ENCODE measurements at regions not wholly inside any gene's neighbourhood (a gene's known extent, or its start where the extent isn't known, plus 50 kb on each side); places are given as distances from the start of the nearest gene placed in this dataset.
A peak's percentile ranks its signal among the peaks of the same experiment; 100 is the strongest.

DNA sequence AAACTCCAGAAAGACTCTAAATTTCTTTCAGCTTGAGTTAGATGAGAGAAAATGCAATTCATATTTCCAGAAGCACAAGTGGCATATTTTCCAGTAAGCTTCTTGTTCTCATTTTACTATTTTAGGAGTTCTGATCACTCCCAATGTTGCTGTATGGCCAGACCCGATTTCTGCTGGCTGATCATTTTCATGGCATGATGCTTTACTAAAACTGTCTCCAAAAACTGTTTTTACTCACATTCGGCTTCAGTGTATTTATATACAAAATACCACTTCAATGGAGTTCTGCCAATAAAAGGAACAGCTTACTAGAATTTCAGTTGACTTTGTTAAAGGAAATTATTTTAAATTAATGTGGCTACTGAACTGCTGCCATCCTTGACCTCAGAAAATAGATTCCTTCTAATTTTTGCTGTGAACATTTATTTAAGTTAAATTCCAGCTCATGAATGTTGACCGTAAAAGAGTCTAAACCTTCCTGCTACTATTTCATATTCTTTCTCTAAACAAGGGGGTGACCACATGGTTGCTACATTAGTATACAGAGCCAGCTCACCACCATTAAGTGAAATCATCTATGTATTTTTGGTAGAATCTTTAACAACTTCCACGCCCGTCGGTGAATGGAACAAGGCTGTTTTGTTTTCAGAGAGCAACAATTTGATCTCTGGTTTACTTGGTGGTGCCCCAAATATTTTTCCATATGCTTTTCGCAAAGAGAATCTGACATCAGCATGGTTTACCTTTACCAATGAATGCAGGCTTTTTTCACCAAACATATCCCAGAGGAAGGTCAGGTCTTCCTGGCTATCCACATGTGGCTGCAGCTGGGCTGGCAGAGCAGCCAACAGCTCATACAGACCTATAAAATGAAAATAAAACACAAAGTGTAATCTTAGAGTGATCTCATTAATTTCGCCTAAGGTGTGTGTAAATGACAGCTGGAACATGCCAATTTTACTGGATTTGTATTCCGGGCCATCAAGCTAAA is 101.2 kb downstream of the MPP7 start:
- no peak overlapping the region for H3K4me3 ChIP-seq
- WGBS, 5 donors = 70 to 80% (median 76%) methylated on average over 9 of the region's 9 CpGs
- intact Hi-C loops (cut with DNase I; ENCODE audit: low total_unique reads) = no loop called here
- peak overlapping the region in 2 of 5 donors; percentile 14 to 24 for H3K27ac ChIP-seq
- no peaks in the 10 kb centered on the region for H3K9me3 ChIP-seq
- no peaks in the 10 kb centered on the region for H3K36me3 ChIP-seq
- TF ChIP-seq POLR2AphosphoS5 (IDR thresholded peaks at IDR 0.05) (no peak), POLR2A (IDR thresholded peaks at IDR 0.05) (no peak), EP300 (IDR thresholded peaks at IDR 0.05) (no peak), CTCF (IDR thresholded peaks at IDR 0.05) (no peak)
- H3K4me1 ChIP-seq = peaks cover 0 to 22% (median 3%) of the 10 kb centered on the region in 4 donors
- no peak for DNase-seq
- no peaks in the 10 kb centered on the region for H3K27me3 ChIP-seq

- no peak overlapping the region for H3K27ac ChIP-seq
- H3K27me3 ChIP-seq = no peaks in the 10 kb centered on the region
- no peak for DNase-seq
- H3K4me1 ChIP-seq = peaks cover 0 to 22% (median 3%) of the 10 kb centered on the region in 4 donors
- H3K36me3 ChIP-seq = no peaks in the 10 kb centered on the region
- 53 to 72% (median 67%) methylated on average over 1 of the region's 1 CpG for WGBS, 5 donors
- TF ChIP-seq CTCF (IDR thresholded peaks at IDR 0.05) (no peak), POLR2A (IDR thresholded peaks at IDR 0.05) (no peak), POLR2AphosphoS5 (IDR thresholded peaks at IDR 0.05) (no peak), EP300 (IDR thresholded peaks at IDR 0.05) (no peak)
- no peak overlapping the region for H3K4me3 ChIP-seq
- intact Hi-C loops (cut with DNase I; ENCODE audit: low total_unique reads) = no loop called here
- no peaks in the 10 kb centered on the region for H3K9me3 ChIP-seq
Measured at GRCh38 chr10:28200775-28201174, 102.1 kb downstream of the MPP7 start.

DNA sequence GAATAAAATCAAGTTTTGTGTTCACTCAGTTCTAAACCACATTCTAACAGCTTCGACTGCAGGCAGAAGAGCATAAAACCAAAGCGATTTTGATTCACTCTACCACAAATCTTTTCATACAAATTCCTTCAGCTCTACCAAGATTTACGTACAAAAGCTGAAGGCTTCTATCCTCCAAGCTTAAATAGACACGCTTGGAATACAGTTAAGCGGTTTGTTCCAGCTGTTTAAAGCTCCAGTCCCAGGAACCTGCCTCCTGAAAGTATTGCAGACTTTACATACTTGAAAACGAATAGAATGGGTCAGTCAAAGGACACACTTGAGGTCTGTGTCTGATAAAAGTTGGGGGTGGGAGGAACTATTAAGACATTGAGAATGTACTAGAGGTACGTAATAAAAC is 102.9 kb downstream of the MPP7 start:
- no peak overlapping the region for H3K4me3 ChIP-seq
- no peak for TF ChIP-seq CTCF (IDR thresholded peaks at IDR 0.05)
- TF ChIP-seq POLR2AphosphoS5 (IDR thresholded peaks at IDR 0.05) = no peak
- no peak for TF ChIP-seq EP300 (IDR thresholded peaks at IDR 0.05)
- TF ChIP-seq POLR2A (IDR thresholded peaks at IDR 0.05) = no peak
- no peaks in the 10 kb centered on the region for H3K9me3 ChIP-seq
- peaks cover 0 to 22% (median 3%) of the 10 kb centered on the region in 4 donors for H3K4me1 ChIP-seq
- intact Hi-C loops (cut with DNase I; ENCODE audit: low total_unique reads) = no loop called here
- no peaks in the 10 kb centered on the region for H3K36me3 ChIP-seq
- H3K27ac ChIP-seq = no peak overlapping the region
- H3K27me3 ChIP-seq = no peaks in the 10 kb centered on the region
- 77 to 86% (median 84%) methylated on average over 7 of the region's 7 CpGs for WGBS, 5 donors
- no peak for DNase-seq

GRCh38 chr10:28190196-28190595 is 112.7 kb downstream of the MPP7 start:
- H3K27ac ChIP-seq = no peak overlapping the region
- no peak for DNase-seq
- intact Hi-C loops (cut with DNase I; ENCODE audit: low total_unique reads) = no loop called here
- no peak overlapping the region for H3K4me3 ChIP-seq
- no peaks in the 10 kb centered on the region for H3K36me3 ChIP-seq
- WGBS, 5 donors = 64 to 84% (median 77%) methylated on average over 3 of the region's 3 CpGs
- no peaks in the 10 kb centered on the region for H3K27me3 ChIP-seq
- no peaks in the 10 kb centered on the region for H3K9me3 ChIP-seq
- no peak for TF ChIP-seq CTCF (IDR thresholded peaks at IDR 0.05)
- no peak for TF ChIP-seq POLR2A (IDR thresholded peaks at IDR 0.05)
- no peak for TF ChIP-seq POLR2AphosphoS5 (IDR thresholded peaks at IDR 0.05)
- no peak for TF ChIP-seq EP300 (IDR thresholded peaks at IDR 0.05)
- H3K4me1 ChIP-seq = no peaks in the 10 kb centered on the region
